ENCODE measurements at regions not wholly inside any gene's neighbourhood (a gene's known extent, or its start where the extent isn't known, plus 50 kb on each side); places are given as distances from the start of the nearest gene placed in this dataset.

GRCh38 chr2:142782942-142783443 is 94.5 kb upstream of the KYNU start:
- no peak for TF ChIP-seq CTCF (IDR thresholded peaks at IDR 0.05)

GRCh38 chr2:142781146-142781545 is 96.3 kb upstream of the KYNU start:
- TF ChIP-seq CTCF (IDR thresholded peaks at IDR 0.05) = no peak

- TF ChIP-seq CTCF (IDR thresholded peaks at IDR 0.05) = no peak
Observed at GRCh38 chr2:142778289-142778688, 99.2 kb upstream of the KYNU start.

- TF ChIP-seq CTCF (IDR thresholded peaks at IDR 0.05) = no peak
Observed at GRCh38 chr2:142777742-142778141, 99.7 kb upstream of the KYNU start.

GRCh38 chr2:142769761-142770160 is 107.7 kb upstream of the KYNU start:
- TF ChIP-seq CTCF (IDR thresholded peaks at IDR 0.05) = no peak

GRCh38 chr2:142767847-142768246 is 109.6 kb upstream of the KYNU start:
- TF ChIP-seq CTCF (IDR thresholded peaks at IDR 0.05) = no peak

GRCh38 chr2:142758973-142759372 is 118.5 kb upstream of the KYNU start:
- TF ChIP-seq CTCF (IDR thresholded peaks at IDR 0.05) = no peak

- no peak for TF ChIP-seq CTCF (IDR thresholded peaks at IDR 0.05)
Observed at GRCh38 chr2:142757111-142757510, 120.4 kb upstream of the KYNU start.

Measured in LNCAP (cell line).